Prostate gland (tissue), 2 donors: ENCODE measurements at regions not wholly inside any gene's neighbourhood (a gene's known extent, or its start where the extent isn't known, plus 50 kb on each side); places are given as distances from the start of the nearest gene placed in this dataset.

ENCODE experiments used
- DNase-seq: peaks from one replicate; pipeline ENCODE4 v3.0.0-alpha.2; 2019; ENCODE audit warnings: low spot score
- H3K27ac ChIP-seq, 2 donors: fragments of 200-600 bp; sonication (generic); 2 replicates each; pipeline ENCODE4 v1.5.1; 2017 to 2019
- H3K27me3 ChIP-seq: fragments of 200-600 bp; sonication (generic); replicated peaks from 2 replicates; pipeline ENCODE4 v1.5.1; 2019; ENCODE audit not compliant: insufficient read depth
- H3K36me3 ChIP-seq, 2 donors: fragments of 200-600 bp; sonication (generic); 1 replicate in 1 of 2; 2 replicates in 1 of 2; pipeline versions ENCODE4 v1.5.1 to v1.8.1; 2017 to 2019
- H3K4me1 ChIP-seq: fragments of 200-600 bp; sonication (generic); replicated peaks from 2 replicates; pipeline ENCODE4 v1.5.1; 2019
- H3K4me3 ChIP-seq, 2 donors: fragments of 200-600 bp; sonication (generic); 2 replicates each; pipeline ENCODE4 v1.5.1; 2017 to 2019
- H3K9me3 ChIP-seq: fragments of 200-600 bp; sonication (generic); 2 replicates; pipeline ENCODE4 v1.5.1; 2017
- POLR2A ChIP-seq: fragments of 450-650 bp; IDR thresholded peaks from one replicate; pipeline ENCODE4 v1.6.1; 2016; ENCODE audit warnings: antibody characterized with exemption, mild to moderate bottlenecking
- POLR2AphosphoS5 ChIP-seq: sonication (generic); formaldehyde crosslinking; IDR thresholded peaks from one replicate; pipeline ENCODE4 v1.6.1; 2017; ENCODE audit warnings: antibody characterized with exemption
- WGBS: methylation state at CpG from one replicate; pipeline ENCODE4 v1.1.5; 2018; 5-methylcytosine and 5-hydroxymethylcytosine counted together
- intact Hi-C: fragments of 100-400 bp; cut with DNase I; formaldehyde crosslinking; loops from one replicate; pipeline ENCODE4 v1.14.2; 2022
- TF ChIP-seq, protein P1 (sequence below), 4 experiments: fragments of 200-600 bp in 2 of 4; fragments of 450-650 bp in 2 of 4; sonication (generic) in 2 of 4; IDR thresholded peaks; 1 replicate in 3 of 4; 2 replicates in 1 of 4; pipeline ENCODE4 v1.5.1; 2016 to 2019; ENCODE audit warnings: antibody characterized with exemption in 4 of 4, mild to moderate bottlenecking in 2 of 4, moderate library complexity in 2 of 4

DNA sequence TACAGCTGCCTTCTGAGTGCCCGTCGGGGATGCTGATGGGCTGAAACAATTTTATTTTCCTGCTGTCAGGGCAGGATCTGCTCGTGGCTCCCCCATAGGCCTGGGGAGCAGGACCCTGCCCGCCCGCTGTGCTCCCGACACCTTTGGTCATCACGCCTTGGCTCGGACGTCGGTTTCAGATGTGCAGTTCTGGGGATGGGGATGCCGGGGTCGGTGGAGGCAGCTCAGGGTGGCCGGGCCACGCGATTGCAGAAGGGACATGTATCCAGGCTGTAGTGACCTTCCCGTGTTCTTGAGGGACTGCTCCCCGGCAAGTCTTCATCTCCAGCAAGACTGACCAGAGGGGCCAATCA, 1150.5 kb downstream of the BRD1 start:
- WGBS, result 92% methylated on average over 17 of the region's 17 CpGs
- intact Hi-C loops, result no loop called here

GRCh38 chr22:48676266-48677167, 1151.2 kb downstream of the BRD1 start:
- 85% methylated on average over 15 of the region's 15 CpGs for WGBS
- intact Hi-C loops, result no loop called here

More for the DNA sequence above, 1150.5 kb downstream of the BRD1 start:
- Histone ChIP-seq H3K36me3 (no peaks in the 10 kb centered on the region), H3K27ac (no peak overlapping the region), H3K4me1 (no peaks in the 10 kb centered on the region), H3K4me3 (no peak overlapping the region), H3K27me3 (no peaks in the 10 kb centered on the region), H3K9me3 (no peaks in the 10 kb centered on the region)
- DNase-seq, result no peak
- TF ChIP-seq POLR2AphosphoS5, result no peak
- TF ChIP-seq POLR2A, result no peak
- TF ChIP-seq, protein P1, sequence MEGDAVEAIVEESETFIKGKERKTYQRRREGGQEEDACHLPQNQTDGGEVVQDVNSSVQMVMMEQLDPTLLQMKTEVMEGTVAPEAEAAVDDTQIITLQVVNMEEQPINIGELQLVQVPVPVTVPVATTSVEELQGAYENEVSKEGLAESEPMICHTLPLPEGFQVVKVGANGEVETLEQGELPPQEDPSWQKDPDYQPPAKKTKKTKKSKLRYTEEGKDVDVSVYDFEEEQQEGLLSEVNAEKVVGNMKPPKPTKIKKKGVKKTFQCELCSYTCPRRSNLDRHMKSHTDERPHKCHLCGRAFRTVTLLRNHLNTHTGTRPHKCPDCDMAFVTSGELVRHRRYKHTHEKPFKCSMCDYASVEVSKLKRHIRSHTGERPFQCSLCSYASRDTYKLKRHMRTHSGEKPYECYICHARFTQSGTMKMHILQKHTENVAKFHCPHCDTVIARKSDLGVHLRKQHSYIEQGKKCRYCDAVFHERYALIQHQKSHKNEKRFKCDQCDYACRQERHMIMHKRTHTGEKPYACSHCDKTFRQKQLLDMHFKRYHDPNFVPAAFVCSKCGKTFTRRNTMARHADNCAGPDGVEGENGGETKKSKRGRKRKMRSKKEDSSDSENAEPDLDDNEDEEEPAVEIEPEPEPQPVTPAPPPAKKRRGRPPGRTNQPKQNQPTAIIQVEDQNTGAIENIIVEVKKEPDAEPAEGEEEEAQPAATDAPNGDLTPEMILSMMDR (IDR thresholded peaks at IDR 0.05), result no peak

GRCh38 chr22:48675830-48676145, 1151.9 kb downstream of the BRD1 start:
- Histone ChIP-seq H3K9me3 (no peaks in the 10 kb centered on the region), H3K27ac (no peak overlapping the region), H3K4me3 (no peak overlapping the region), H3K36me3 (no peaks in the 10 kb centered on the region), H3K27me3 (no peaks in the 10 kb centered on the region), H3K4me1 (no peaks in the 10 kb centered on the region)
- WGBS, result 98% methylated on average over 4 of the region's 4 CpGs
- DNase-seq, result no peak
- TF ChIP-seq, protein P1 (IDR thresholded peaks at IDR 0.05), result no peak
- intact Hi-C loops, result no loop called here

More at GRCh38 chr22:48676266-48677167, 1151.2 kb downstream of the BRD1 start:
- no peak overlapping the region for H3K4me3 ChIP-seq
- H3K4me1 ChIP-seq, result no peaks in the 10 kb centered on the region
- H3K27ac ChIP-seq, result no peak overlapping the region
- no peak for DNase-seq
- H3K36me3 ChIP-seq, result no peaks in the 10 kb centered on the region
- no peaks in the 10 kb centered on the region for H3K27me3 ChIP-seq
- TF ChIP-seq, protein P1 (IDR thresholded peaks at IDR 0.05), result no peak
- TF ChIP-seq POLR2A (no peak), POLR2AphosphoS5 (no peak)
- no peaks in the 10 kb centered on the region for H3K9me3 ChIP-seq

DNA sequence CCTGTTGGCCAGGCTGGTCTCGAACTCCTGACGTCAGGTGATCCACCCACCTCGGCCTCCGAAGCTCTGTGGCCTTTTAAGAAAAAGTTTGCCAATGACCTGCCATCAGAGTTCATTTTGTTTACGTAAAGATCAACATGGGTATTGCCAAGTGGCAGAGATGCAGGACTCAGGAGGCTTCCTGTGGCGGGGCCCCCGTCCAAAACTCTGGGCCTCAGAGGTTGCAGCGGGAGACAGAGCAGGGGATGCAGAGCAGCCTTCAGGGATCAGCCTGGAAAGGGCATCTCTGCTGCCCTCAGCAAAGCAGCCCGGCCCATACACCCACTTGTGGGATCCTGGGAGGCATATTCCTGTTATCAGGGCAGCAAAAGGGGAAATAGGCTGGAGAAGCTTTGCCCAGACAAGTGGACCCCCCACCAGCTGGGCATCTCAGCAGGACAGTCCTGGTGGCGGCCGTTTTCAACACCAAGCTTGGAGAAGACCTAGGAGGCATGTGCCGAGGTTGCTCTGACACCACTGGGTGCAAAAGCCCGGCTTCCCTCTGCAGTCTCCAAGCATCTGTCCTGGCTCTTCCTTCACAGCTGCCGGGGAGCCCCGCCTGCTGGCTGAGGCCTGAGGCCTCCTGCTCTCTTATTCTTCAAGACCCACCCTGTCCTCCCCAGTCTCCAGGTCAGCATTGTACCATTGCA, 1152.4 kb downstream of the BRD1 start:
- 89% methylated on average over 15 of the region's 15 CpGs for WGBS
- no peak overlapping the region for H3K27ac ChIP-seq
- no peak overlapping the region for H3K4me3 ChIP-seq
- no peak for DNase-seq
- H3K27me3 ChIP-seq, result no peaks in the 10 kb centered on the region
- peaks cover 3% of the 10 kb centered on the region for H3K4me1 ChIP-seq
- no peaks in the 10 kb centered on the region for H3K9me3 ChIP-seq
- intact Hi-C loops, result no loop called here
- no peaks in the 10 kb centered on the region for H3K36me3 ChIP-seq
- TF ChIP-seq, protein P1 (IDR thresholded peaks at IDR 0.05), result no peak
- TF ChIP-seq POLR2AphosphoS5 (no peak), POLR2A (no peak)
